Mucosa of rectum (tissue), 2 donors: ENCODE measurements at regions not wholly inside any gene's neighbourhood (a gene's known extent, or its start where the extent isn't known, plus 50 kb on each side); places are given as distances from the start of the nearest gene placed in this dataset.
A peak's percentile ranks its signal among the peaks of the same experiment; 100 is the strongest.

ENCODE experiments used
- H3K27ac ChIP-seq, 2 donors: one replicate each; pipeline ENCODE4 v1.7.0; 2013; ENCODE audit warnings: inconsistent platforms in 2 of 2, low read depth in 2 of 2, low read length in 2 of 2
- H3K27me3 ChIP-seq, 2 donors: one replicate each; pipeline ENCODE4 v1.7.0; 2013; ENCODE audit warnings: low read length in 2 of 2; ENCODE audit not compliant: control insufficient read depth in 2 of 2, insufficient read depth in 2 of 2
- H3K36me3 ChIP-seq, 2 donors: one replicate each; pipeline ENCODE4 v1.7.0; 2013; ENCODE audit warnings: low read length in 2 of 2; ENCODE audit not compliant: control insufficient read depth in 2 of 2, insufficient read depth in 2 of 2
- H3K4me1 ChIP-seq, 2 donors: one replicate each; pipeline ENCODE4 v1.7.0; 2013; ENCODE audit warnings: low read length in 2 of 2, mild to moderate bottlenecking in 1 of 2; ENCODE audit not compliant: control insufficient read depth in 2 of 2, insufficient read depth in 2 of 2
- H3K4me3 ChIP-seq, 2 donors: one replicate each; pipeline ENCODE4 v1.7.0; 2013; ENCODE audit warnings: low read length in 2 of 2
- H3K9ac ChIP-seq, 2 donors: one replicate each; pipeline ENCODE4 v1.7.0; 2013; ENCODE audit warnings: low read length in 2 of 2, low read depth in 1 of 2, mild to moderate bottlenecking in 1 of 2
- H3K9me3 ChIP-seq, 2 donors: one replicate each; pipeline ENCODE4 v1.7.0; 2013; ENCODE audit warnings: low read length in 2 of 2; ENCODE audit not compliant: control insufficient read depth in 2 of 2
- donor health status: healthy.
- donor health status: Normal muscosa, but diverticular disease.

GRCh38 chr16:85326113-85326793, 214.0 kb upstream of the CIBAR2 start:
- no peaks in the 10 kb centered on the region for H3K27me3 ChIP-seq
- no peak overlapping the region for H3K4me3 ChIP-seq
- no peak overlapping the region for H3K9ac ChIP-seq
- no peaks in the 10 kb centered on the region for H3K36me3 ChIP-seq
- no peak overlapping the region for H3K27ac ChIP-seq
- H3K9me3 ChIP-seq = no peaks in the 10 kb centered on the region
- H3K4me1 ChIP-seq = peaks cover 28 to 40% of the 10 kb centered on the region in 2 donors

- Histone ChIP-seq H3K9me3 (no peaks in the 10 kb centered on the region), H3K4me1 (peaks cover 24 to 36% of the 10 kb centered on the region in 2 donors), H3K4me3 (no peak overlapping the region), H3K27ac (no peak overlapping the region), H3K36me3 (no peaks in the 10 kb centered on the region), H3K9ac (no peak overlapping the region), H3K27me3 (no peaks in the 10 kb centered on the region)
Observed at GRCh38 chr16:85326794-85327181, 214.5 kb upstream of the CIBAR2 start.

- Histone ChIP-seq H3K4me1 (peaks cover 22 to 40% of the 10 kb centered on the region in 2 donors), H3K9me3 (no peaks in the 10 kb centered on the region), H3K9ac (peak overlapping the region in 1 of 2 donors; percentile 29), H3K27me3 (no peaks in the 10 kb centered on the region), H3K4me3 (peak overlapping the region in 1 of 2 donors; percentile 13), H3K36me3 (no peaks in the 10 kb centered on the region), H3K27ac (no peak overlapping the region)
Observed at GRCh38 chr16:85327731-85328675, 215.7 kb upstream of the CIBAR2 start.

GRCh38 chr16:85328676-85329058, 216.4 kb upstream of the CIBAR2 start:
- H3K27ac ChIP-seq = no peak overlapping the region
- peaks cover 23 to 43% of the 10 kb centered on the region in 2 donors for H3K4me1 ChIP-seq
- H3K4me3 ChIP-seq = peak overlapping the region in 1 of 2 donors; percentile 13
- no peaks in the 10 kb centered on the region for H3K36me3 ChIP-seq
- no peaks in the 10 kb centered on the region for H3K9me3 ChIP-seq
- H3K27me3 ChIP-seq = no peaks in the 10 kb centered on the region
- no peak overlapping the region for H3K9ac ChIP-seq

- Histone ChIP-seq H3K27me3 (no peaks in the 10 kb centered on the region), H3K4me1 (peaks cover 29 to 49% of the 10 kb centered on the region in 2 donors), H3K36me3 (no peaks in the 10 kb centered on the region), H3K27ac (peak overlapping the region; percentile 61 to 77), H3K9ac (peak overlapping the region in 1 of 2 donors; percentile 64), H3K4me3 (peak overlapping the region in 1 of 2 donors; percentile 23), H3K9me3 (no peaks in the 10 kb centered on the region)
Observed at GRCh38 chr16:85329059-85329812, 217.0 kb upstream of the CIBAR2 start.

GRCh38 chr16:85330006-85330693, 217.9 kb upstream of the CIBAR2 start:
- no peak overlapping the region for H3K27ac ChIP-seq
- no peaks in the 10 kb centered on the region for H3K9me3 ChIP-seq
- H3K9ac ChIP-seq = peak overlapping the region in 1 of 2 donors; percentile 28
- H3K4me1 ChIP-seq = peaks cover 32 to 57% of the 10 kb centered on the region in 2 donors
- H3K36me3 ChIP-seq = no peaks in the 10 kb centered on the region
- no peaks in the 10 kb centered on the region for H3K27me3 ChIP-seq
- no peak overlapping the region for H3K4me3 ChIP-seq

GRCh38 chr16:85330694-85331188, 218.5 kb upstream of the CIBAR2 start:
- Histone ChIP-seq H3K27me3 (no peaks in the 10 kb centered on the region), H3K27ac (no peak overlapping the region), H3K9me3 (no peaks in the 10 kb centered on the region), H3K36me3 (no peaks in the 10 kb centered on the region), H3K4me1 (peaks cover 34 to 63% of the 10 kb centered on the region in 2 donors), H3K4me3 (no peak overlapping the region), H3K9ac (peak overlapping the region in 1 of 2 donors; percentile 28)

GRCh38 chr16:85331688-85332087, 219.4 kb upstream of the CIBAR2 start:
- H3K9me3 ChIP-seq = no peaks in the 10 kb centered on the region
- no peaks in the 10 kb centered on the region for H3K36me3 ChIP-seq
- H3K27me3 ChIP-seq = no peaks in the 10 kb centered on the region
- H3K27ac ChIP-seq = peak overlapping the region; percentile 38 to 68
- H3K9ac ChIP-seq = peak overlapping the region in 1 of 2 donors; percentile 52
- H3K4me1 ChIP-seq = peaks cover 41 to 73% of the 10 kb centered on the region in 2 donors
- H3K4me3 ChIP-seq = no peak overlapping the region

GRCh38 chr16:85332175-85332574, 219.9 kb upstream of the CIBAR2 start:
- Histone ChIP-seq H3K4me1 (peaks cover 43 to 75% of the 10 kb centered on the region in 2 donors), H3K9me3 (no peaks in the 10 kb centered on the region), H3K27ac (peak overlapping the region; percentile 38 to 68), H3K36me3 (no peaks in the 10 kb centered on the region), H3K4me3 (no peak overlapping the region), H3K9ac (peak overlapping the region; percentile 14 to 52), H3K27me3 (no peaks in the 10 kb centered on the region)
